T-cell (primary cell): ENCODE measurements at regions not wholly inside any gene's neighbourhood (a gene's known extent, or its start where the extent isn't known, plus 50 kb on each side); places are given as distances from the start of the nearest gene placed in this dataset.

Experiments
- ATAC-seq, 4 experiments: fragments of 200-7000 bp in 3 of 4; fragments of 150-1000 bp in 1 of 4; cut with Tn5 transposase; replicated peaks in 1 of 4; 1 replicate in 3 of 4; 2 replicates in 1 of 4; pipeline ENCODE4 v1.10.0; 2021; ENCODE audit warnings: moderate library complexity in 3 of 4, mild to moderate bottlenecking in 2 of 4, moderate number of reproducible peaks in 1 of 4
- CTCF ChIA-PET, 2 donors: fragments of 300-600 bp; sonication (Branson Sonifier 250); formaldehyde crosslinking; loops; one replicate each; lab custom pipeline; 2022; ENCODE audit warnings: antibody characterized with exemption in 2 of 2; lab: Charles Lee
- POLR2A ChIA-PET, 2 donors: fragments of 300-600 bp; sonication (Branson Sonifier 250); formaldehyde crosslinking; loops; one replicate each; lab custom pipeline; 2022; ENCODE audit warnings: antibody characterized with exemption in 2 of 2; lab: Charles Lee
- DNase-seq, 35 experiments: peaks; one replicate each; pipeline versions ENCODE4 v3.0.0 to v3.0.0-alpha.2; 2013 to 2023
- H3K27ac ChIP-seq: one replicate; pipeline ENCODE4 v1.5.1; 2013; ENCODE audit warnings: low read length
- H3K27me3 ChIP-seq, 2 experiments: replicated peaks in 1 of 2; 1 replicate in 1 of 2; 2 replicates in 1 of 2; pipeline versions ENCODE4 v1.6.1 to v1.7.0; 2013; ENCODE audit warnings: low read length in 1 of 2, mixed read lengths in 1 of 2; ENCODE audit not compliant: control insufficient read depth in 2 of 2, insufficient read depth in 2 of 2; ENCODE audit errors: extremely low read depth in 1 of 2
- H3K36me3 ChIP-seq, 2 donors: 1 replicate in 1 of 2; 2 replicates in 1 of 2; pipeline versions ENCODE4 v1.6.1 to v1.7.0; 2013; ENCODE audit warnings: low read length in 1 of 2; ENCODE audit not compliant: control insufficient read depth in 2 of 2, insufficient read depth in 1 of 2; ENCODE audit errors: extremely low read depth in 1 of 2
- H3K4me1 ChIP-seq, 2 experiments: 1 replicate in 1 of 2; 2 replicates in 1 of 2; pipeline versions ENCODE4 v1.6.1 to v1.7.0; 2013; ENCODE audit warnings: low read length in 2 of 2, mixed read lengths in 1 of 2; ENCODE audit not compliant: insufficient read depth in 2 of 2, control insufficient read depth in 1 of 2; ENCODE audit errors: extremely low read depth in 1 of 2
- H3K4me3 ChIP-seq, 2 donors: 1 replicate in 1 of 2; 2 replicates in 1 of 2; pipeline versions ENCODE4 v1.5.1 to v1.7.0; 2013; ENCODE audit warnings: mild to moderate bottlenecking in 2 of 2, low read length in 1 of 2, moderate library complexity in 1 of 2; ENCODE audit not compliant: control insufficient read depth in 1 of 2; ENCODE audit errors: extremely low read depth in 1 of 2
- H3K9me3 ChIP-seq: 2 replicates; pipeline ENCODE4 v1.7.0; 2013
- H3K27ac Mint-ChIP-seq, 2 donors: one replicate each; pipeline ENCODE4 v1.8.0; 2020 to 2021; ENCODE audit warnings: mild to moderate bottlenecking in 2 of 2, mixed read lengths in 2 of 2
- H3K27me3 Mint-ChIP-seq, 2 donors: one replicate each; pipeline ENCODE4 v1.8.0; 2021 to 2022; ENCODE audit warnings: mixed read lengths in 2 of 2
- H3K36me3 Mint-ChIP-seq: one replicate; pipeline ENCODE4 v1.8.0; 2021; ENCODE audit warnings: mixed read lengths
- H3K4me1 Mint-ChIP-seq, 3 donors: one replicate each; pipeline ENCODE4 v1.8.0; 2020 to 2022; ENCODE audit warnings: mixed read lengths in 3 of 3, mild to moderate bottlenecking in 1 of 3
- H3K4me3 Mint-ChIP-seq, 3 donors: one replicate each; pipeline ENCODE4 v1.8.0; 2020 to 2022; ENCODE audit warnings: mild to moderate bottlenecking in 3 of 3, mixed read lengths in 3 of 3, moderate library complexity in 3 of 3
- H3K9me3 Mint-ChIP-seq, 3 donors: one replicate each; pipeline ENCODE4 v1.8.0; 2020 to 2022; ENCODE audit warnings: mixed read lengths in 3 of 3
- WGBS: methylation state at CpG from one replicate; pipeline ENCODE4 v1.1.5; 2013; ENCODE audit warnings: missing lambda C conversion rate; ENCODE audit not compliant: insufficient coverage; 5-methylcytosine and 5-hydroxymethylcytosine counted together

- H3K4me3 ChIP-seq = no peak overlapping the region
- H3K36me3 ChIP-seq = no peaks in the 10 kb centered on the region
- ChIA-PET POLR2A (no interaction called here), CTCF (no interaction called here)
- DNase-seq (no peak), ATAC-seq (no peak)
- H3K27ac ChIP-seq = no peak overlapping the region
- Mint-ChIP-seq H3K27me3 (peaks cover 36 to 46% of the 10 kb centered on the region in 2 donors), H3K9me3 (peaks cover 4 to 10% (median 9%) of the 10 kb centered on the region in 3 donors), H3K36me3 (no peaks in the 10 kb centered on the region), H3K4me3 (no peak overlapping the region), H3K27ac (no peak overlapping the region), H3K4me1 (no peaks in the 10 kb centered on the region)
- H3K4me1 ChIP-seq = no peaks in the 10 kb centered on the region
- 80% methylated on average over 1 of the region's 3 CpGs for WGBS
- H3K27me3 ChIP-seq = peaks cover 4 to 7% of the 10 kb centered on the region in 2 experiments
- H3K9me3 ChIP-seq = no peaks in the 10 kb centered on the region
Measured at GRCh38 chr2:44859337-44859736, 82.2 kb upstream of the SIX3 start.

- H3K36me3 Mint-ChIP-seq = no peaks in the 10 kb centered on the region
- H3K4me3 Mint-ChIP-seq = no peak overlapping the region
- no peak overlapping the region for H3K27ac ChIP-seq
- H3K4me1 Mint-ChIP-seq = no peaks in the 10 kb centered on the region
- ChIA-PET CTCF (interaction anchor here in 1 of 2 donors (0.6 kb wide), 1 partner anchor 343 kb away, joined by 3 read pairs; no protein-coding TSS in a partner anchor), POLR2A (interaction anchor here in 1 of 2 donors (0.6 kb wide), 1 partner anchor 47 kb away, joined by 3 read pairs; no protein-coding TSS in a partner anchor)
- no peak overlapping the region for H3K4me3 ChIP-seq
- peaks cover 0 to 11% of the 10 kb centered on the region in 2 experiments for H3K27me3 ChIP-seq
- H3K36me3 ChIP-seq = no peaks in the 10 kb centered on the region
- DNase-seq = no peak
- no peaks in the 10 kb centered on the region for H3K4me1 ChIP-seq
- no CpG with 5 or more reads among the region's 1 CpG for WGBS
- H3K27ac Mint-ChIP-seq = no peak overlapping the region
- H3K9me3 ChIP-seq = no peaks in the 10 kb centered on the region
- ATAC-seq = no peak
- peaks cover 10 to 14% of the 10 kb centered on the region in 2 donors for H3K27me3 Mint-ChIP-seq
- H3K9me3 Mint-ChIP-seq = no peaks in the 10 kb centered on the region
Measured at GRCh38 chr2:44866152-44866551, 75.3 kb upstream of the SIX3 start.

GRCh38 chr2:44869761-44870160 is 71.7 kb upstream of the SIX3 start:
- CTCF ChIA-PET = no interaction called here
- no peak for ATAC-seq
- Mint-ChIP-seq H3K4me1 (no peaks in the 10 kb centered on the region), H3K36me3 (no peaks in the 10 kb centered on the region), H3K4me3 (no peak overlapping the region), H3K27me3 (peaks cover 3 to 24% of the 10 kb centered on the region in 2 donors), H3K27ac (no peak overlapping the region), H3K9me3 (no peaks in the 10 kb centered on the region)
- Histone ChIP-seq H3K4me1 (no peaks in the 10 kb centered on the region), H3K4me3 (no peak overlapping the region), H3K27ac (no peak overlapping the region), H3K27me3 (peaks cover 0 to 9% of the 10 kb centered on the region in 2 experiments), H3K36me3 (no peaks in the 10 kb centered on the region), H3K9me3 (no peaks in the 10 kb centered on the region)
- POLR2A ChIA-PET = no interaction called here
- no peak for DNase-seq
- WGBS = 10% methylated on average over 2 of the region's 5 CpGs

- no peaks in the 10 kb centered on the region for H3K36me3 Mint-ChIP-seq
- H3K36me3 ChIP-seq = no peaks in the 10 kb centered on the region
- 40% methylated on average over 1 of the region's 7 CpGs for WGBS
- H3K9me3 ChIP-seq = peaks cover 3% of the 10 kb centered on the region
- ATAC-seq (no peak), DNase-seq (no peak)
- POLR2A ChIA-PET = no interaction called here
- H3K27me3 ChIP-seq = peaks cover 2 to 11% of the 10 kb centered on the region in 2 experiments
- H3K27ac Mint-ChIP-seq = no peak overlapping the region
- H3K27ac ChIP-seq = no peak overlapping the region
- H3K4me3 Mint-ChIP-seq = no peak overlapping the region
- H3K4me1 Mint-ChIP-seq = no peaks in the 10 kb centered on the region
- CTCF ChIA-PET = no interaction called here
- peaks cover 14 to 20% of the 10 kb centered on the region in 2 donors for H3K27me3 Mint-ChIP-seq
- H3K4me1 ChIP-seq = no peaks in the 10 kb centered on the region
- peaks cover 0 to 10% (median 6%) of the 10 kb centered on the region in 3 donors for H3K9me3 Mint-ChIP-seq
- H3K4me3 ChIP-seq = no peak overlapping the region
Measured at GRCh38 chr2:44877417-44877816, 64.1 kb upstream of the SIX3 start.

- H3K36me3 Mint-ChIP-seq = no peaks in the 10 kb centered on the region
- WGBS = 74% methylated on average over 6 of the region's 18 CpGs
Measured at GRCh38 chr2:44879269-44880124, 62.0 kb upstream of the SIX3 start.

GRCh38 chr2:44880125-44880483 is 61.4 kb upstream of the SIX3 start:
- no peak overlapping the region for H3K4me3 Mint-ChIP-seq
- CTCF ChIA-PET = no interaction called here
- H3K9me3 ChIP-seq = peaks cover 3% of the 10 kb centered on the region
- peaks cover 0 to 18% of the 10 kb centered on the region in 2 donors for H3K27me3 Mint-ChIP-seq
- H3K27ac Mint-ChIP-seq = no peak overlapping the region
- H3K27ac ChIP-seq = no peak overlapping the region
- H3K4me3 ChIP-seq = no peak overlapping the region
- H3K27me3 ChIP-seq = peaks cover 3 to 14% of the 10 kb centered on the region in 2 experiments
- POLR2A ChIA-PET = no interaction called here
- WGBS = 71% methylated on average over 2 of the region's 8 CpGs
- DNase-seq (no peak), ATAC-seq (no peak)
- no peaks in the 10 kb centered on the region for H3K4me1 Mint-ChIP-seq
- H3K36me3 ChIP-seq = no peaks in the 10 kb centered on the region
- no peaks in the 10 kb centered on the region for H3K36me3 Mint-ChIP-seq
- no peaks in the 10 kb centered on the region for H3K4me1 ChIP-seq
- peaks cover 0 to 8% (median 5%) of the 10 kb centered on the region in 3 donors for H3K9me3 Mint-ChIP-seq

More at GRCh38 chr2:44879269-44880124, 62.0 kb upstream of the SIX3 start:
- no peaks in the 10 kb centered on the region for H3K4me1 ChIP-seq
- no peak overlapping the region for H3K4me3 Mint-ChIP-seq
- H3K27me3 ChIP-seq = peaks cover 3 to 14% of the 10 kb centered on the region in 2 experiments
- H3K27me3 Mint-ChIP-seq = peaks cover under 1 to 18% of the 10 kb centered on the region in 2 donors
- ChIA-PET POLR2A (no interaction called here), CTCF (no interaction called here)
- H3K9me3 ChIP-seq = peaks cover 3% of the 10 kb centered on the region
- no peak for ATAC-seq
- no peak for DNase-seq
- peaks cover 0 to 10% (median 6%) of the 10 kb centered on the region in 3 donors for H3K9me3 Mint-ChIP-seq
- no peak overlapping the region for H3K27ac ChIP-seq
- no peaks in the 10 kb centered on the region for H3K36me3 ChIP-seq
- no peaks in the 10 kb centered on the region for H3K4me1 Mint-ChIP-seq
- H3K4me3 ChIP-seq = no peak overlapping the region
- no peak overlapping the region for H3K27ac Mint-ChIP-seq
